Prostate gland (tissue), 2 donors: ENCODE measurements at regions not wholly inside any gene's neighbourhood (a gene's known extent, or its start where the extent isn't known, plus 50 kb on each side); places are given as distances from the start of the nearest gene placed in this dataset.

Experiments used
- POLR2A ChIP-seq: fragments of 450-650 bp; IDR thresholded peaks from one replicate; pipeline ENCODE4 v1.6.1; 2016; ENCODE audit warnings: antibody characterized with exemption, mild to moderate bottlenecking
- POLR2AphosphoS5 ChIP-seq: sonication (generic); formaldehyde crosslinking; IDR thresholded peaks from one replicate; pipeline ENCODE4 v1.6.1; 2017; ENCODE audit warnings: antibody characterized with exemption
- TF ChIP-seq, protein P1 (sequence below), 4 experiments: fragments of 200-600 bp in 2 of 4; fragments of 450-650 bp in 2 of 4; sonication (generic) in 2 of 4; IDR thresholded peaks; 1 replicate in 3 of 4; 2 replicates in 1 of 4; pipeline ENCODE4 v1.5.1; 2016 to 2019; ENCODE audit warnings: antibody characterized with exemption in 4 of 4, mild to moderate bottlenecking in 2 of 4, moderate library complexity in 2 of 4

DNA sequence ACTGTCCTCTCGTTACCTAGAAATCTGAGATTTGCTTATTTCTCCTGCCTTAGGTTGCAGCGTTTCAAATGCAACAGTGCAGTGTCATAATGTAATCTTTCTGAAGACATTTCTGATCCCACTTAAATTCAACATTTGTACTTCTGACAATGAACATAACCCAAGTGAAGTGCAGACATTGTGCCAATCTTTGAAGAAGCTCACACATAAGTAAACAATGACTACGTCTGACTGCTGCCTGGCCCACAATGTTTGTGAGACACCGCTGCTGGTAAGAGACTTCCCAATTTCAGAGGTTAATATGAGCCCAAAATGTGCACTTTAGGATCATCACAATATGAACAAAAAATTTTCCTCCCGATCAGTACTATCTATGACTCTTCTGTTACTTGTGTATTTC lies 84.6 kb upstream of the BCL2L14 start:
- TF ChIP-seq POLR2A (no peak), POLR2AphosphoS5 (no peak)
- TF ChIP-seq, protein P1, sequence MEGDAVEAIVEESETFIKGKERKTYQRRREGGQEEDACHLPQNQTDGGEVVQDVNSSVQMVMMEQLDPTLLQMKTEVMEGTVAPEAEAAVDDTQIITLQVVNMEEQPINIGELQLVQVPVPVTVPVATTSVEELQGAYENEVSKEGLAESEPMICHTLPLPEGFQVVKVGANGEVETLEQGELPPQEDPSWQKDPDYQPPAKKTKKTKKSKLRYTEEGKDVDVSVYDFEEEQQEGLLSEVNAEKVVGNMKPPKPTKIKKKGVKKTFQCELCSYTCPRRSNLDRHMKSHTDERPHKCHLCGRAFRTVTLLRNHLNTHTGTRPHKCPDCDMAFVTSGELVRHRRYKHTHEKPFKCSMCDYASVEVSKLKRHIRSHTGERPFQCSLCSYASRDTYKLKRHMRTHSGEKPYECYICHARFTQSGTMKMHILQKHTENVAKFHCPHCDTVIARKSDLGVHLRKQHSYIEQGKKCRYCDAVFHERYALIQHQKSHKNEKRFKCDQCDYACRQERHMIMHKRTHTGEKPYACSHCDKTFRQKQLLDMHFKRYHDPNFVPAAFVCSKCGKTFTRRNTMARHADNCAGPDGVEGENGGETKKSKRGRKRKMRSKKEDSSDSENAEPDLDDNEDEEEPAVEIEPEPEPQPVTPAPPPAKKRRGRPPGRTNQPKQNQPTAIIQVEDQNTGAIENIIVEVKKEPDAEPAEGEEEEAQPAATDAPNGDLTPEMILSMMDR (IDR thresholded peaks at IDR 0.05), result no peak
